Dedifferentiated amniotic fluid mesenchymal stem cell (primary cell): ENCODE measurements at regions not wholly inside any gene's neighbourhood (a gene's known extent, or its start where the extent isn't known, plus 50 kb on each side); places are given as distances from the start of the nearest gene placed in this dataset.

Experiments
- DNase-seq: peaks from one replicate; pipeline ENCODE4 v3.0.0-alpha.2; 2016; ENCODE audit errors: extremely low spot score

DNA sequence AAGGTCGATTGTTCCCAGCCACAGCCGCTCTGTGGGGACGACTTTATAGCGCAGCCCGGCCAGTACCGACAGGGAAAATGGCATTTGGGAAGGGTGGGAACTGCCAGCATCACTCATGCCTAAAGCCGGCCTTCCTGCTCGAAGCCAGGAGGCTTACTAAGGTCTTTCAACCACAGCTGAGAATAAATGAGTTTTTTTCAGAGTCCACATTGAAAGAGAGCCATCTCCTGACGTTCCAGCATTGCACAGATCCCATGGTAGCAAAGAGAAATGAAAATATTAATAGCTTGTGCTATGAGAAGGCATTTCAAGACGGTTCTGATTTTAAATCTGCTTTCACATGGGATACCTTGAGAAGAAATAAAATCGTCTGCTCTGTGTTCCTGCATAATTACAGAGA is 230.2 kb upstream of the IGF1R start:
- DNase-seq: no peak

DNA sequence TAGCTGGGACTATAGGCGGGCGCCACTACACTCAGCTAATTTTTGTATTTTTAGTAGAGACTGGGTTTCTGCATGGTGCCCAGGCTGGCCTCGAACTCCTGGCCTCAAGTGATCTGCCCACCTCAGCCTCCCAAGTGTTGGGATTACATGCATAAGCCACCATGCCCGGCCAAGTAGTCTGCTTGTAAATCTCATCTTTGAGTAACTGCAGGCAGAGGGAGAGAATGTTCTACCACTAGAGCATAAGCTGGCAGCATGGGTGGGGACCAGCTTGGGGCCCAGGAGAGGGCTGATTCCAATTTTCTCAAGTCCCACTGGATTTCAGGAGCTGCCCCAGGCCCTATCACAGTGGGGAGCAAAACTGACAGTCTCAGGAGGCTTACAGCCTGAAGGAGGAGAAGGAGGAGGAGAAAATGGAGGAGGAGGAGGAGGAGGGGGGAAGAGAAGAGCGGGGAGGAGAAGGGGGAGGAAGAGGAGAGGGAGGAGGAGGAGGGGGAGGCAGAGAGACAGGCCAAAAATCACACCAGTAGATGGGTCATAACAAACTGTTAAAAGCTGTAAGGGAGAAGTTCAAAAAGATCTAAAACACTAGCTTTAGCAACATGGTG is 229.1 kb upstream of the IGF1R start:
- no peak for DNase-seq

DNA sequence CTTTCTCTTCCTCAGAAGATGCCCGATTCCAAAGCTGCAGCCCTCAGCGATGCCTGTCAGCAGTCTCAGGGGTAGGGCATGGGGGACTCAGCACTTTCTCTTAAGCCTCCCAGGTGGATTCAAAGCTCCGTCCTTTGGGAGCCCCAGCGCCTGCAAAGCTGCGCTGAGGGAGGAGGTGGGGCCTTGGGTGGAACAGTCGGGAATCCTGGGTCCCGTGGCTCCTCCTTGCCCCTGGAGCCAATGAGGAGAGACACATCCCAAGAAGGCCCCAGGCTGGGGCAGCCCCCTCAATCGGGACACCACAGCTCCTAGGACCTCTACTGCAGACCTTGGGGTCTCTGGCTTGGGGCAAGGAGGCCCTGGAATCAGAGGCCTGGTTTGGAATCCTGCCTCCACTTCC is 227.5 kb upstream of the IGF1R start:
- DNase-seq: no peak

DNA sequence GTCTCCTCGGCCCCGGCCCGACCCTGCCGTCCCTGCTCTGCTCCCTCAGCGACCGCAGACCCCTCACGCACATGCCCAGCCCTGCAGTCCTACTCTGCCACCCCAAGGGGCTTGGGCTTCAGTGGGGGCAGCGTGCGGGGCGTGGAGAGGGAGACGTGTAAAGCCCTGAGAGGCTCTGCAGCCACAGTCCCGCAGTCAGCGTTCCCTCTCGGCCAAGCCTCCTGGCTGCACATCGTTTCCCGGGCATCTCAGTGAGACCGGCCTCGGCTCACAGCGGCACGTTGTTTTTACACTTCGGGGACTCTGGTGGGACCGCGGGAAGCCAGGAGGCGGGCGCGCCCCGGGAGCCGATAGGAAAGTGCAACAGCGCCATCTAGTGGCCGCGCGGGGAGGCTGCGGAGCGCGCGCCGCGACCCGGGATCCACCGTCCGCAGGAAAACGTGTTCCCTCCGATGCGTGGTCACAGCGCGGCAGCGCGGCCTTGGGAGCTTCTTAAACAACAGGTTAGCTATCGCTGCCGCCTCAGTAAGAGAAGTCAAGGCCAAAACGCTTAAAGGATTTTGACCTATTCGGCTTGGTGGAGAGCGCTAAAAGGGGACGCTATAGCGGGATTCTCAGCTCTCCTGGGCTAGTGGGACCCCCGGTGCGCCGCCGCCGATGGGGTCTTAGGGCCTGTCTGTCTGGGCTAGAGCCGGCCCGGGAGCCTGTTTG is 226.8 kb upstream of the IGF1R start:
- peak; percentile 15 for DNase-seq

DNA sequence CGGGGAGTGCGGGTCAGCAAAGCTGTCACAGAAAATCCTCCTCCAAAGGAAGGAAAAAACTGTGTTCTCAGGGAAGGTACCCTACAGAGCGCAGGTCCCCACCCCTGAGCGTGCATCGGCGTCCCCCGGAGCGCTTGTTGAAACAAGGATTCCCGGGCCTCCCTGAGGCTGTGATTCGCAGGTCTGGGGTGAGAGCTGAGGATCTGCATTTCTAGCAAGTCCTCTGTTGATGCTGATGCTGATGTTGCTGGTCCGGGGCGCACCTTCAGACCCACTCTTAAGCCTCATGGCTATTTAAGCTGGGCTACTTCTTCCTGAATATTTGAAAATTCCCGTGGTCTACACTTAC is 226.2 kb upstream of the IGF1R start:
- DNase-seq: no peak

DNA sequence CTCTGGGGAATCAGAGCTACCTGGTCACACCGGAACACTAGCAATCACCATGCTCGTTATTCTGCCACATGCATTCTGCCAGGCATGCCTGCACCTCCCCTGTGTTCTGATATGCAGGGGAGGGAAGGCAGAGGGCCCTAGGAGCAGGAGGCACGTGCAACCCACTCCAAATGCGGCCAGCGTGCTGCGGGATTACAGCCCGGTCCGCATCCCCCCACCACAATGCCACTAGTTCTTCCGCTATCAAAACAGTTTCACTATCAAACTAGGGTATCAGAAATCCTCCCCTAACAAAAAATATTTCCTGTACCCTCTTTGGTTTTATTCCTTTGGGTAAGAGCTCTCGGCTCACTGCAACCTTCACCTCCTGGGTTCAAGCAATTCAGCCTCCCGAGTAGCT is 223.2 kb upstream of the IGF1R start:
- no peak for DNase-seq

DNA sequence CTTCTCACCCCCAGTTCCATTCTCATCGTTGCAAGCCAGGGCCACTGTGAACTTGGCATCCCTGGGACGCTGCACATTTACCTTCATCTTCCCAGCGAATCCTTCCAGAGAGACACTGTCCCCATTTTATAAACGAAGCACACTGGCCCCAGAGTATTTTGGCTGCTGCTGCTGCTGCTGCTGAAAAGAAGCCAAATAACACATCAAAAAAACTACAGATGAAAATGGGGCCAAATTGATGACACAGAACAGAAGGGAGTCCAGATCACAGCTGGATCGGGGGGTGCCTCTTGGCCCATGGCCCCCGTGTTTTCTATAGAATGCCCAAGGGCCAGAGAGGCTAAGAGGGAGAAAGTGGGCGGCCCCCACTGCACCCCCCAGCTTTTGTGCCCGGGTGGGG is 221.0 kb upstream of the IGF1R start:
- DNase-seq: no peak

DNA sequence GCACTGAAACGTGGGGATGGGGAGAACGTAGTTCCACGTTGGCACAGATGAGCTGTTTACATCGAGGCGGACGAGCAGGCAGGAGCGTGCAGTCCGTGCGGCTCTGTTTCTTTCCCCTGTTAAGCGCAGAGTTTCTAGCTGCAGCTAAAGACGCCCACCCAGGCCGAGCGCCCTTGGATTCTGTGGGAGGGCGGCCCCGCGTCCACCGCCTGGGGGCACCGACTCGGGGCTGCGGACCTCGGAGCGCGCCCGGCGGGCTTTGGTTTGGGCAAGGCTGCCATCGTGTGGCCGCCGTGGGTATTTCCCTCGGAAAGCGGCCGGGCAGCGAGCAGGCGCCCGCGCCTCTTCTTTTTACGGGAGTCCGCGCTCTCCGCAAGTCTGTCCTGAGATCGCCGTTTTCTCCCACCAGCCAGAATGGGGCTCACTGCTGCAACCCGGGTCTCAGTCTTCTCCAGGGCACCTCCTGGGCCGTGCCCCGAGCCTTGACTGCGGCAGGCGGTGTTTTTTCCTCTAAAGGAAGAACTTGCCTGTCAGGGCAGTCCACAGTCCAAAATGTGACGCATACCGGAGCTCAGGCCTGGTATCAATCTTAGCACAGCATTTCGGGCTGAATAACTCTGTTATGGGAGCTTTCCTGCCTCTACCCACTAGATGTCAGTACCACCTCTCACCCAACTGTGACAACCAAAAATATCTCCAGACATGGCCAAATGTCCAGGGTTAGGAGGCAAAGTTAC is 219.9 kb upstream of the IGF1R start:
- DNase-seq: peak; percentile 79

DNA sequence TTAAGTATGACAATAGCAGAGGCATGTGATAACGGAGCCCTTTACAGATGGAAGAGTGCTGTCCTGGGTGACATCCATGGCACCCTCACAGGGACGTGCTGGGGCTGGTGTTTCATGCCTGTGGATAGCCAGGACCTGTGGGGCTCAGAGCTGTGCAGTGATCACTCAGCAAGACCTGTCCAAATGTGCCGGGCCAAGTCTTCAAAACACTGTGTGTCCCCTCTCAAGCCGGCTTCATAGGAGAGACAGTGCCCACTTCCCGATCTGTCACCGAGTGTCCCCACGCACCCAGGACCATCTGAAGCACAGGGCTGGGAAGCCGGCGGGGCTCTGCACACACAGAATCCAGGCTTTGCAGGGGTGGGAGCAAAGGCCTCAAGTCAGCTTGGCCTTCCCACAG is 217.2 kb upstream of the IGF1R start:
- no peak for DNase-seq

DNA sequence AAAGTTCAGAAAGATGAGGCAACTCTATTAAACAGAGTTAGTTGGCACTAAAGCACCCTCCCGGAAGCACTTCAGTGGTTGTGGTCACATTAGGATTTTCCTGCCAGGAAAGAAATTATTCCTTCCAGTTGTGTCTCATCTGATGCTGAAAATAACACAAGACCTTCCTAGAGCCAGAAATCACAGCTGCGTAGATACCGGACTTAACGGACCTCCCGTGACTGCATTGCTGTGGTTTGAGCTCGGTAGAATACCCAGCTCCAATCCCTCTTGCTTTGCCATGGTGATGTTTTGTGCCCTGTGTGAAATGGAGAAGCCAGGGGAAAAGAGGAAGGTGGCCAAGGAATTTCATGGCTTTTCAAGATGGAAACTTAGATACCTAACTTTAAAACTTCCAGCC is 215.0 kb upstream of the IGF1R start:
- no peak for DNase-seq

DNA sequence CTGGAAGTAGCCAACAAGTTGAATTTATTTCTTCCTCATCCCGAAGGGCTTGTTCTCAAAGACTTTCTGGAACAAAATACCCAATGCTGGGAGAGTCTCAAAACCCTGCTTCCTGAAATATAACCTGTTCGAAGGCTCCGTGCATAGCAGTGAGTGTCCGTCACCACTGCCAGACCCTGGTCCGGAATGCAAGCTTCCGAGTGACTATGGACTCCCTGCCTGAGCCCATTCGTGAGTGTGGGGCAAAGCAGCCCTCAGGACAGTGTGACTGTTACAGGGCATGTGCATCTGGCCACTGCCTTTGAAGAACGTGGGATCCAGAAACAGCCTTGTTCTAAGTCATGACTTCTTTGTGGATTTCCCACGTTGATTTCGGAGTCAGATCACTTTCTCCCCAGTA is 214.5 kb upstream of the IGF1R start:
- no peak for DNase-seq

DNA sequence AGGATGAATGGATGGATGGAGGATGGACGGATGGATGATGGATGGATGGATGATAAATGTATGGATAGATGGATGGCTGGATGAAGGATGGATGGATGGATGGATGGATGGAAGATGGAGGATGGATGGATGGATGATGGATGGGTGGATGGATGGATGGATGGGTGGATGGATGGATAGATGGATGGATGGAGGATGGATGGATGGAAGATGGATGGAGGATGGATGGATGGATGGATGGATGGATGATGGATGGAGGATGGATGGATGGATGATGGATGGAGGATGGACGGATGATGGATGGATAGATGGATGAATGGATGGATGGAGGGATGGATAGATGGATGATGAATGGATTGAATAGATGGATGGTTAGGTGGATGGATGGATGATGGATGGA is 210.6 kb upstream of the IGF1R start:
- DNase-seq: no peak

DNA sequence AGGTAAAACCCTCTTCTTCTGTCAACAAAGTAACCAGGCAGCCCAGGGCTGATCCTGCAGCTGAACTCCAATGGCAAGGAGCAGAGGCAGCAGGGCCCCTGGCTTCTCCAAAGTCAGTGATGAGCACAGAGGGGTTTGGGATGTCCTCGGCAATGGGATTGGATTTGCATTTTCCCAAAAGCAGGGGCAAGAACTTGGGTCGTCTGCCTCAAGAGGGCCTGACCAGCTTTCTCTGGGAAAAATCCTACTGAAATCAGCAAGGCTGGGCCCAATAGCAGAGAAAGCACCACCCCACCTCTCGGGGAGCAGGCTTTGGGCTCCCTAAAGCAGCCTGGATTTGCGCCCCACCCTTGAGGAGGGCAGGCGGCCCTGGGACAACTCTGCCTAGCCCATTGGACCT is 210.0 kb upstream of the IGF1R start:
- DNase-seq: no peak

DNA sequence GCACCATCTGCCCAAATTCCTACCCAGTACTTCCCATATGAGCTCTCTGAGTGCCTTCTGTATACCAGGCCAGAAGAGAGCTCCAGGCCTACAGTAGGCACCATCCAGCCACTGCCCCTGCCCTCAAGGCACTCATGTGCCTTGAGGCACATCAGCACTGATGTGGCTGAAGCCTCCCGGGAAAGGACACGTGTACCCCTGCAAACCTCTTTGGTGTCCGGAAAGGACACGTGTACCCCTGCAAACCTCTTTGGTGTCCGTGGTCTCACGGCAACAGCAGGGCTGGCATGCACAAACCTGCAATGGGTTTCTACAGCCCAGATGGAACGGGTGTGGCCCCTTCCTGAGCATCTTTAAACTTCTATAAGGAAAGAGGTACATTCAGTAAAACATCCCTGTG is 209.4 kb upstream of the IGF1R start:
- no peak for DNase-seq

DNA sequence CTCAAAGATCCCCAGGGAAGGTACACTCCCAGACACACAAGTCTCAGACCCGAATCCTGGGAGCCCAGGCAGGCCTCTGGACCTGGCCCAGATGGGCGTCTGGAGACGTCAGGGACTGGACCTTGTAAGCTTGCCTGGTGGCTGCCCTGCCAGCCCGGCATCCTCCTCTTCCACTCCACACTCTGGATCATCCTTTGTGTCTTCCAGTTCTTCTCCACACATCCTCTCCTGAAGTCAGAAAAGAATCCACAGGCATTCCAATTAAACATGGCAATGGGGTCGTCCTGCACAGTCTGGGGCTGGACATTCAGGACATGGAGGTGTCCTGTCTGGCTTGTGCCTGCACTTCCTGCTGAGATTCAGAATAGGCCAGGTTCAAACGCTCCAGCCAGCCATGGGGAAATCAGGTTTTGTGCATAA is 208.8 kb upstream of the IGF1R start:
- DNase-seq: no peak

DNA sequence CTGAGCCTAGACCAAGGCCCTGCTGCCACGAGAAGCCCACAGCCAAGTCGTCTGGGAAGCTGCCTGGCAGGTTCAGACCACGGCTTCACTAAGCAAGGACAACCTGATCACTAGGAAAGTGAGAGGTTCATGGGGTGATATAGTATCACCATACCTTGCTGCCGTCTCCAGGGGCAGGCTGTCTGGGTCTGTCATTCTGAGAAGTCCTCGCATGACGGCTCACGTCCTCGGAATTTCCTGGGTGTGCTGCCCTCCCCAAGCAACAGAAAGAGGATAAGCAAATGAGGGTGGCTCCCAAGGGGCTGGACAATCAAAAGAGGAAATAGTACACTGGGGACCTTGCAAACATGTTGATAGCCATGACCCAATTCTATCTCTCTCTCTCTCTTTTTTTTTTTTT is 207.4 kb upstream of the IGF1R start:
- no peak for DNase-seq

DNA sequence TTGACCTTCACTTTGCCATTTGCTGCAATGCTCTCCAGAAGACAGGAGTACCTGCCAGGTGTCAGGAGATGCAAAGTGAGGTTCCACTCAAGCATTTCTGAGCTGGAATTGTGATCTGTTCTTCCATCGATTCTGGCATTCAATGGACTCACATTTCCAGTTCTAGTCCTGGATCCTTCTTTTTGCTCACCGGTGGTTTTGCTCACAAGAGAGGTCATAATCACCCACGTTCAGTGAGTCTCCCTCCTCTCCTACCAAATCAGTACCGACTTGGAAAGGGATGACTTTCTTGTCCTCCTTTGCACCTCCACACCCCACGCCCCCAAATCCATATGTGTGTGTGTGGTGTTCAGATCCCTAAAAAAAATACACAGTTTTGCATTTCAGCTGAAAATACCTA is 206.7 kb upstream of the IGF1R start:
- no peak for DNase-seq

DNA sequence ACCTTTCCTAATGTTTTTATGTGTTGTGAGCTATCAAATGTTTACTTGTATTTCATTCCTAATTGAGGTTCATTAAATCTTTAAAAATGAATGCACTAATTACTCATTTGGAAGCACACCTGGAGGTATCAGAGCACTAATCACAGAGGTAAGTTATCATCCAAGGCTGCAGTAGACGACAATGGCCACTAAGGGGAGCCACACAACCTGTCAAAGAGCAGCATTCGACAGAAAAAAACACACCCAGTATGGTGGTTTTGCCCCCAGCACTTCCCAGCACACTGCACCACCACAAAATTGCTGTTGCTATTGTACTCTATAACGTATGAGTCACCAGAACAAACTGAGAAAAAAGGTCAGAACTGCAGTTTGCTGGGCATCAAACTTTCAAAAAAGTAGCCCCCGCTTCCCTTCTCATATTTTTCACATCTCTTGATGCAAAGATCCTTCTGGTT is 205.9 kb upstream of the IGF1R start:
- peak; percentile 82 for DNase-seq

DNA sequence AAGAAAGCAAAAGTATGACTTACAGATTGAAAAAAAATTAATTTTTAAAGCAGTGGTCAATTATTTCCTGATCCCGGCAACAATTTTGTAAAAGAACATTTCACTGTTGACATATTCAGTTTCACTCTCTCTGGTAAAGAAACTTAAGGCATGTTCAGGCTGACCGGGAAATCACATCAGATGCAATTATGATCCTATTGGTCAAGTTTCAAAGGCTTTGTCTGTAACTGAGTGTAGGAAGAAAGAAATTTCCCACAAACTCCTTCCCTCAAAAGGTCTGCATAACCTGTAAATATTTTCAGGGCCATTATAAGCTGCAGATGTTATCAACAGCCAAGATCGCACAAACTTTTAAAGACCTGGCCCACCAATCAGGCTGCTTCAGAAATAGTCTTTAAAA is 205.4 kb upstream of the IGF1R start:
- DNase-seq: no peak

DNA sequence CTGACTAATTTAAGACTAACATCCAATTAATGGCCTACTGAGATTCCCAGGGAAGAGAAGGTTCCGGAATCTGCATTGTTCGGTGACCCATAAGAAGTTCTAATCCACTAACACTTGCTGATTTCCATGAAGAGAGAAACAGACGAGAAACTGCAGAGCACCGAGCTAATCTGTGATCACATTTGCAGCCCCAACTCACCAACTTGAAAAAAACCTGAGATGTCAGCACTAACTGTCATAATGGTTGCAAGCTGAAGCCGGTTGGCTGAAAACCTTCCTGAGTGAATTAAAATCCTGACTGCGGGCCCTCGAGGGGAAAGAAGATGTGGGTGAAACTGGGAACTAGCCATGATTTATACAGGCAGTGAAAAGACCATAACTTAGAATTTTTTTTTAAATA is 204.8 kb upstream of the IGF1R start:
- no peak for DNase-seq

DNA sequence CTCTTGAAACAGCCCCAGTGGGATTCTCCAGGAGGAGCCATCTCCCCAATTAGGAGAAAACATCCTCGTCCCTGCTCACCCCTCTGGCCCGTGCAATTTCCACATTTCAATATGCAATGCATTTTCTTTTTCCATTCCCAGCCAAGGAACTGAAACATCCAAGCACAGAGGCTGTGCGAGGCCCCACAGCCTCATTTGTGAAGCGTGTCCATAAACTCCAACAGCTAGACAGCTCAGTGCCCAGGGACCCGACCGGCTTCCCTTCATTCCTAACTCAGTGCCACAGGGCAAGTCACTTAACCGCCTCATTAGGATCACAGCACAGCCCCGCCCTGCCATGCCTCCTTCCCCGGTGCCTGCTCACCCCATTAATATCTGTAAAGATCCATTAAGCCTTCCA is 204.2 kb upstream of the IGF1R start:
- no peak for DNase-seq

DNA sequence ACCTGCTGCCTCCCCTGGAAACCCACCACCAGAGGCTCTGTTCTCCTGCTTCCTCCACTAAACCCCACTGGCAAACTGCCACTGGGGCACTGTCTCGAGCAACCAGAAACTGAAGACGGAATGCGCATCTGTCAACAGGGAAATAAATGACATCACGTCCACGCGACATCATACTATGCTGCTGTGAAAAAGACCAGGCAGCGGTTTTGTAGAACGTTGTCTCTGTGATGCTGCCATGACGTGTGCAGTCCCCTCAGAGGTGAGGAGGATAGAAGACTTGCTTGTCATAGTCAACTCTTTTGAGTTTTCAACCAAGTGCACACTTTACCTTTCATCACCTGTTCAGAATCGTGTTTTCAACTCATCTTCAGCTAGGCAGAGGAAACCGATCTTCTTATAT is 203.0 kb upstream of the IGF1R start:
- DNase-seq: no peak

DNA sequence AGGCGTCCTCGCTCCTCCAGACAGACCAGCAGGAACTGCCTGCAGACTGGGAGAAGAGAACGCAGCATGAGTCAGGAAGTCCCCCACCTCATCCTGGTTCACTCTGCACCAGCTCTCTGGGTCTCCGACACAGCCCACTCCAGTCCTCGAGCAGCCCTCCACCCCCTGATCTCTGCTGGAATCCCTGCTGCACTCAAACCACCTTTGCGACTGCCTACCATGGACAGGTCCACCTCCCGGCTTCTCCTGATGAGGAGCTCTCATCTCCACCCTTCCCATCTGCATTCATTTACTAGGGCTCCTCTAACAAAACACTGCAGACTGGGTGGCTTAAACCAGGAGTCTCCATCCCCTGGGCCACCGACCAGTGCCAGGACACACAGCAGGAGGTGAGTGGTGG is 202.3 kb upstream of the IGF1R start:
- no peak for DNase-seq
